ENCODE measurements at regions not wholly inside any gene's neighbourhood (a gene's known extent, or its start where the extent isn't known, plus 50 kb on each side); places are given as distances from the start of the nearest gene placed in this dataset.
"Not testable (repeated sequence)": the region's sequence is repeated elsewhere in the genome, so short reads cannot be mapped to it uniquely, and the experiment has no call there.

GRCh38 chr2:35125278-35125677 is 1230.3 kb upstream of the CRIM1 start:
- no peak for DNase-seq (ENCODE audit: low read depth)

GRCh38 chr2:35116151-35116550 is 1239.4 kb upstream of the CRIM1 start:
- no peak for DNase-seq (ENCODE audit: low read depth)

GRCh38 chr2:35114765-35115164 is 1240.8 kb upstream of the CRIM1 start:
- DNase-seq (ENCODE audit: low read depth): no peak

- DNase-seq (ENCODE audit: low read depth): not testable (repeated sequence)
Observed at GRCh38 chr2:35112367-35112766, 1243.2 kb upstream of the CRIM1 start.

GRCh38 chr2:35104309-35104708 is 1251.3 kb upstream of the CRIM1 start:
- DNase-seq (ENCODE audit: low read depth): no peak

GRCh38 chr2:35099342-35099741 is 1256.2 kb upstream of the CRIM1 start:
- no peak for DNase-seq (ENCODE audit: low read depth)

- DNase-seq (ENCODE audit: low read depth): no peak
Observed at GRCh38 chr2:35082072-35082471, 1273.5 kb upstream of the CRIM1 start.

GRCh38 chr2:35081622-35082015 is 1274.0 kb upstream of the CRIM1 start:
- no peak for DNase-seq (ENCODE audit: low read depth)

GRCh38 chr2:35081001-35081621 is 1274.5 kb upstream of the CRIM1 start:
- DNase-seq (ENCODE audit: low read depth): no peak

GRCh38 chr2:35080231-35080910 is 1275.2 kb upstream of the CRIM1 start:
- no peak for DNase-seq (ENCODE audit: low read depth)

GRCh38 chr2:35067420-35067819 is 1288.2 kb upstream of the CRIM1 start:
- no peak for DNase-seq (ENCODE audit: low read depth)

GRCh38 chr2:35063836-35064235 is 1291.7 kb upstream of the CRIM1 start:
- no peak for DNase-seq (ENCODE audit: low read depth)

- no peak for DNase-seq (ENCODE audit: low read depth)
Observed at GRCh38 chr2:35035883-35036282, 1319.7 kb upstream of the CRIM1 start.

- DNase-seq (ENCODE audit: low read depth): no peak
Observed at GRCh38 chr2:35033748-35034147, 1321.8 kb upstream of the CRIM1 start.

- no peak for DNase-seq (ENCODE audit: low read depth)
Observed at GRCh38 chr2:35023545-35023944, 1332.0 kb upstream of the CRIM1 start.

- DNase-seq (ENCODE audit: low read depth): no peak
Observed at GRCh38 chr2:35000453-35000852, 1355.1 kb upstream of the CRIM1 start.

GRCh38 chr2:34998741-34999140 is 1356.8 kb upstream of the CRIM1 start:
- DNase-seq (ENCODE audit: low read depth): no peak

GRCh38 chr2:34997779-34998178 is 1357.8 kb upstream of the CRIM1 start:
- DNase-seq (ENCODE audit: low read depth): no peak

GRCh38 chr2:34995196-34995595 is 1360.4 kb upstream of the CRIM1 start:
- no peak for DNase-seq (ENCODE audit: low read depth)

- no peak for DNase-seq (ENCODE audit: low read depth)
Observed at GRCh38 chr2:34991508-34992274, 1363.9 kb upstream of the CRIM1 start.

GRCh38 chr2:34985474-34985873 is 1370.1 kb upstream of the CRIM1 start:
- no peak for DNase-seq (ENCODE audit: low read depth)

- no peak for DNase-seq (ENCODE audit: low read depth)
Observed at GRCh38 chr2:34980689-34981088, 1374.9 kb upstream of the CRIM1 start.

GRCh38 chr2:34979148-34979547 is 1376.4 kb upstream of the CRIM1 start:
- DNase-seq (ENCODE audit: low read depth): no peak
